Karpas-422 (cell line): ENCODE measurements at regions not wholly inside any gene's neighbourhood (a gene's known extent, or its start where the extent isn't known, plus 50 kb on each side); places are given as distances from the start of the nearest gene placed in this dataset.
A peak's percentile ranks its signal among the peaks of the same experiment; 100 is the strongest.

Experiments used
- DNase-seq: peaks from one replicate; pipeline ENCODE4 v3.0.0-alpha.2; 2015
- H2AFZ ChIP-seq: fragments of 200-600 bp; sonication (generic); 2 replicates; pipeline ENCODE4 v1.6.1; 2014; ENCODE audit warnings: antibody characterized with exemption, low read length, mixed read lengths
- H3K27ac ChIP-seq: fragments of 200-600 bp; sonication (generic); 2 replicates; pipeline ENCODE4 v1.5.1; 2014; ENCODE audit warnings: mild to moderate bottlenecking, low read length, moderate library complexity
- H3K27me3 ChIP-seq: fragments of 200-600 bp; sonication (generic); 2 replicates; pipeline ENCODE4 v1.6.1; 2014; ENCODE audit warnings: low read length, mixed read lengths
- H3K36me3 ChIP-seq: fragments of 200-600 bp; sonication (generic); 2 replicates; pipeline ENCODE4 v1.6.1; 2014; ENCODE audit warnings: low read length, mixed read lengths; ENCODE audit not compliant: insufficient read depth
- H3K4me1 ChIP-seq: fragments of 200-600 bp; sonication (generic); 2 replicates; pipeline ENCODE4 v1.6.1; 2014; ENCODE audit warnings: mild to moderate bottlenecking, low read length, mixed read lengths
- H3K4me2 ChIP-seq: fragments of 200-600 bp; sonication (generic); 2 replicates; pipeline ENCODE4 v1.6.1; 2014; ENCODE audit warnings: low read length, low read depth, mild to moderate bottlenecking; ENCODE audit not compliant: poor library complexity, severe bottlenecking
- H3K4me3 ChIP-seq: fragments of 200-600 bp; sonication (generic); 2 replicates; pipeline ENCODE4 v1.5.1; 2014; ENCODE audit warnings: mild to moderate bottlenecking, antibody characterized with exemption, low read length, mixed read lengths
- H3K79me2 ChIP-seq: fragments of 200-600 bp; sonication (generic); 2 replicates; pipeline ENCODE4 v1.6.1; 2014; ENCODE audit warnings: mild to moderate bottlenecking, low read length, mixed read lengths
- H3K9ac ChIP-seq: fragments of 200-600 bp; sonication (generic); 2 replicates; pipeline ENCODE4 v1.6.0; 2014; ENCODE audit warnings: low read length
- H3K9me2 ChIP-seq: fragments of 200-600 bp; sonication (generic), shearing (Covaris generic); replicated peaks from 2 replicates; pipeline ENCODE4 v1.6.0; 2014; ENCODE audit warnings: mild to moderate bottlenecking, low read length, moderate library complexity; ENCODE audit not compliant: insufficient read depth
- H3K9me3 ChIP-seq: fragments of 300-700, 200-600 bp; sonication (generic); 2 replicates; pipeline ENCODE4 v1.6.1; 2014; ENCODE audit warnings: low read length, mixed read lengths
- H4K20me1 ChIP-seq: fragments of 200-600 bp; sonication (generic); 2 replicates; pipeline ENCODE4 v1.6.1; 2014; ENCODE audit warnings: mild to moderate bottlenecking, antibody characterized with exemption, low read length, low read depth; ENCODE audit not compliant: insufficient read depth

DNA sequence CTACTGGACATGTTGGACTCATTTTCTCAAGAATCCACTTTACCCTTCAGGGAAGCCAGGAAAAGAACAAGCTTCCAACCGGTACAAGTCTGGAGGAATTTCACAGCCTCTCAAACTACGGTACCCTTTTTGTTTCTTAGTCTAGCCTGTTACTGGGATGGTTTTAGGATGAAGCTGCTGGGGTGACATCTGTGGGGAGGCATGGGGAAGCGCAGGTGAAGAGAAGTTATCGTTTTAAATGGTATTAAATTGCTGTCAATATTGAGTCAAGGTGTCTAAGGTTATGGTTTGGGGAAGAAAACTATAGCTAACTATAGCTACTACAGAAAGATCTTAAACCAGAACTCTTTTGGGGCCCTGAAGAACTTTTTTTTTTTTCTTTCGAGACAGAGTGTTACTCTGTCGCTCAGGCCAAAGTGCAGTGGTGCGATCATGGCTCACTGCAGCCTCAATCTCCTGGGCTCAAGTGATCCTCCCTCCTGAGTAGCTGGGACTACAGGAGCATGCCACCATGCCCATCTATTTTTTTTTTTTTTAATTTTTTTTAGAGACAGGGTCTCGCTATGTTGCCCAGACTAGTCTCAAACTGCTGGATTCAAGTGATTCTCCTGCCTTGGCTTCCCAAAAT is 128.7 kb downstream of the RIN2 start:
- Histone ChIP-seq H3K4me3 (no peak overlapping the region), H3K27ac (no peak overlapping the region), H3K4me2 (no peak overlapping the region), H2AFZ (no peak overlapping the region), H3K79me2 (no peaks in the 10 kb centered on the region), H3K9me3 (no peaks in the 10 kb centered on the region), H3K27me3 (no peaks in the 10 kb centered on the region), H3K4me1 (peaks cover 25% of the 10 kb centered on the region), H3K36me3 (no peaks in the 10 kb centered on the region), H3K9ac (no peak overlapping the region), H4K20me1 (no peaks in the 10 kb centered on the region), H3K9me2 (no peaks in the 10 kb centered on the region)
- no peak for DNase-seq

DNA sequence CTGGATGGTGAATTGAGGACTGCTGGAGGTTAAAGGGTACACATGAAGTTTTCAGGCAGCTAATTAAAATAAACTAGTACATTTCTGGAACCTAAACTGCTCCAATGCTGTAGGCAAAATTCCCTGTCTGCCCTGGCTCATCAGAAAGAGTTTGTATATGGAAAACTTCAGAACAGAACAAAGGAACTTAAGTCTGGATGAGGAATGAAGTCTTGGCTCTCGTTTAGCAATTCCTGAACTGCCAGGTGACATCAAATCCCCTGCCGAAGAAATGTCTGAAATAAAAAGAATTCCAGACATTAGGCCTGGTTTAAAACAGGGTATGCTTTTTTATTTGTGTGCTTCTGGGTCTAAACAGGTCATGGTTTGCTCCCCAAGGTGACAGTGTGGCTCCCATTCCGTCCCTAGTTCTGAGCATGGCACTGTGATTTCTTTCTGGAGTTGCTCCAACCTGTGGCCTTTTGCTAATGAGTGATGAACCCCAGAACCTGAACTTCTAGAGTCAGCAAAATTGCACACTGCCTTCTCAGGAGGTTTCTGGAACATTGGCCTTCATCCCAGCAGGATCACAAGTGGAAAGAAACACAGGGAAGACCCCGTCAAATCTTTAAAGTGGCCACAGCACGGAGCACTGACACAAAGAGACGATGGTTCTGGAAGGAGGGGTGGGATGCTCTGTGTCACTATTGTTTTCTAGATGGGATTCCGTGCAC is 129.4 kb upstream of the NAA20 start:
- peak overlapping the region; percentile 32 for H3K4me2 ChIP-seq
- H3K27ac ChIP-seq, result no peak overlapping the region
- H3K9me2 ChIP-seq, result no peaks in the 10 kb centered on the region
- no peak overlapping the region for H3K4me3 ChIP-seq
- no peak for DNase-seq
- H3K4me1 ChIP-seq, result peaks cover 25% of the 10 kb centered on the region
- no peaks in the 10 kb centered on the region for H3K9me3 ChIP-seq
- no peak overlapping the region for H3K9ac ChIP-seq
- no peaks in the 10 kb centered on the region for H3K27me3 ChIP-seq
- H4K20me1 ChIP-seq, result no peaks in the 10 kb centered on the region
- H3K36me3 ChIP-seq, result no peaks in the 10 kb centered on the region
- H3K79me2 ChIP-seq, result no peaks in the 10 kb centered on the region
- H2AFZ ChIP-seq, result no peak overlapping the region

DNA sequence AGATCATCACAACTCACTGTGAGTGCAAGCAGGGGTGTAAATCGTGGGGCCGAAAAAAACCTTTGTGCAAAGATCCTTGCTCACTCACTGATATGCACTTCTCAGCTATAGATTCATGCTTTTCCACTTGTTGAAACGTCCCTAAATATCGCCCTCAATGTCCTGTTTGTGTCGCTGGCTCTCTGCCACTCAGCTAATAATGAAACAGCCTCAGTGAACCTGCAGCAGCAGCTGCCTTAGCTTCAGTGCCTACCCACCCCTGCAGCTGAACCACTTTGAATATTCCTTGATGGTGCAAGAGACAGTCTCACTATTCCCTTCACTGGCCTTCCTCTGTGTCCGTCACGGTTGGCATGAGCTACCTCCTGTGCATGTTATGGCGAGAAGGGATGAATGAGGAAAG is 128.9 kb upstream of the NAA20 start:
- H3K9ac ChIP-seq, result no peak overlapping the region
- peak overlapping the region; percentile 32 for H3K4me2 ChIP-seq

DNA sequence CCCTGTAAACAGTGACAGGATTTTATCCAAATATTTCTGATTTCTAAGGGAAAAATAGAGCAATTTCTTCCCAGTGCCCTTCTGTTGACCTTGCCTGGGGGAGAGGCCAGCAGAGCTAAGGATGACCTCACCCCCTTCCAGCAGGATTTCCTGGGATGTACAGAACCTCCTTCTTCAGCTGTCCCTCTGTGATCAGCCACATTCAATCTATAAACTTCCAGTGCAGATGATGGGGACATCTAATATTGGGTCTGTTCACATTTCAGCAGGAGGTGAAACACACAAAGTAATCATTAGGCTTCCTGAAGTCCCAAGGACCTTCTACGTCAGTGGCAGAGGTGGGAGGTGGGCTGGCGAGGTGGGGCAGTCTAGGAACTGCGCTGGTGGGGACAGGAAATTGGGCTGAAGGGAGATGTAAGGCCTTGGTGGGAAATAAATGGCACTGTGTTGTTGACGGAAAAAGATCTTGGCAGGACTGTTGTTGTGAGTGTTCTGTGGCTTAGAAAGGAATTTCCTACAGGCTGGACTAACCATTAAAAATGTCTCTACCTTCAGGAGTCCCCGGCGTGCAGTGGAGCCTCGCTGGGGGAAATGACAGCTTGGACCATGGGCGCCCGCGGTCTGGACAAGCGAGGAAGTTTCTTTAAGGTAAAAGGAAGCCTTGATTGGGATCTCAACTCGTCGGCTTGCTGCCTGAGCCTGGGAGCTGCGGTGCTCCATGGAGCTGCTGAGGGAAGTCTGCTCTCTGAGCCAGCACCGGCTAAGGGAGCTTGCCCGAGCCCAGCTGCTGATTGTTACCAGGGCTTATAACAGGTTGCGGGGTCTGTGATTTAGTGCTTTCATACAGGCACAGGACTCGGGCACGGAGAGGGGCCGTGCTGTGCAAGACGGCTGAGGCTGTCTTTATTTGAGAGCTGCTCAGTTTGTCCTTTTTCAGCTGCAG is 127.9 kb upstream of the NAA20 start:
- DNase-seq, result no peak
- no peak overlapping the region for H3K9ac ChIP-seq
- no peaks in the 10 kb centered on the region for H3K9me2 ChIP-seq
- no peak overlapping the region for H3K4me2 ChIP-seq
- no peaks in the 10 kb centered on the region for H3K36me3 ChIP-seq
- H3K79me2 ChIP-seq, result no peaks in the 10 kb centered on the region
- no peak overlapping the region for H2AFZ ChIP-seq
- H3K4me1 ChIP-seq, result peaks cover 25% of the 10 kb centered on the region
- no peak overlapping the region for H3K27ac ChIP-seq
- no peaks in the 10 kb centered on the region for H4K20me1 ChIP-seq
- no peaks in the 10 kb centered on the region for H3K27me3 ChIP-seq
- no peaks in the 10 kb centered on the region for H3K9me3 ChIP-seq
- H3K4me3 ChIP-seq, result no peak overlapping the region

More for the DNA sequence above, 128.9 kb upstream of the NAA20 start:
- Histone ChIP-seq H3K9me2 (no peaks in the 10 kb centered on the region), H4K20me1 (no peaks in the 10 kb centered on the region), H3K79me2 (no peaks in the 10 kb centered on the region), H3K27ac (no peak overlapping the region), H3K4me3 (no peak overlapping the region), H3K36me3 (no peaks in the 10 kb centered on the region), H3K4me1 (peaks cover 25% of the 10 kb centered on the region), H3K9me3 (no peaks in the 10 kb centered on the region), H2AFZ (no peak overlapping the region), H3K27me3 (no peaks in the 10 kb centered on the region)
- peak; percentile 59 for DNase-seq

DNA sequence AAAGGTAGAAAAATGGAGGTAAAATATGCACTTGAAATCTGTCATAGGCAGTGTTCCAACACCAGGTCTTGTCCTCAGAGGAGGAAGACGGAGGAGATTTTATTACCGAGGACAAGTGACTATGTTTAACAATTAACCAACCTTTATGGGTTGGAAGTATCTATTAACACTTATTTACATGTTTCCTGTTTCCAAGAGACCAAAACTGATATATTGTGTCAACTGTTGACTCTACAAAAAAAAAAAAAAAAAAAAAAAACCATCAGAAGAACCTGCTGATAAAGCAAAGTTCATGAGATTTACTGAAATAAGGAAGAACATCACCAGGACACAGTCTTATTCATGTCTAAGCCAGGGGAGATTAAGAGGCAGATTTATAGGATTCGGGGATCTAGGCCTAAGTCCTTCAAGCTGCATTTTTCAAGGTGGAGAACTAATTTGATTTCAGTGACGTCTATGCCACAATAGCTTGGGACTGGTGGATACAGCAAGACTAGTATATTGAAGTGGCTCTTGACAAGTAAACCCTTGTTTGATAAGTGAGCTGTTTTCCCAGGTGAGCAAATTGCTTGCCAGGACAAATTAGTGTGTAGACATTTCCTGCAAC is 126.6 kb upstream of the NAA20 start:
- Histone ChIP-seq H3K4me3 (no peak overlapping the region), H3K36me3 (no peaks in the 10 kb centered on the region), H3K9me3 (no peaks in the 10 kb centered on the region), H3K27ac (no peak overlapping the region), H3K9me2 (no peaks in the 10 kb centered on the region), H3K79me2 (no peaks in the 10 kb centered on the region), H4K20me1 (no peaks in the 10 kb centered on the region), H3K9ac (no peak overlapping the region), H3K27me3 (no peaks in the 10 kb centered on the region), H2AFZ (no peak overlapping the region), H3K4me2 (no peak overlapping the region), H3K4me1 (peaks cover 25% of the 10 kb centered on the region)
- DNase-seq, result no peak

DNA sequence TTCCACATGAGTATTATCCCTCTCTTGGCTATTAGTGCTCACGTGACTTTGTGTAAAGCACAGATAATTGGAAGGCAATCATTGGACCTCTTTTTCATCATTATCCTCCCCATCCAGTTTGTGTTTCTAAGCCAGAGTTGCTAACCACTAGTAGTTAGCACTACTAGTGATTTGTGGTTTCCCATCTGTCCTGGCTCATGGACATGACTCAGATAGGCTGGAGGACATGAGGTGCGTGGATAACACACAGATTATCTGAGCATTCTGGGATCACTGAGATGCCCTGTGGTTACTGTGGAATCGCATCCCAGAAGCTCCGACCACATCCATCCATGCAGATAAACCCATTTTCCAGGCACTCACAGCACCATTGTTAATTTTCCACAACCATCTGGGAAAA is 123.8 kb upstream of the NAA20 start:
- no peak overlapping the region for H3K4me3 ChIP-seq
- H3K9ac ChIP-seq, result no peak overlapping the region
- no peaks in the 10 kb centered on the region for H4K20me1 ChIP-seq
- H3K36me3 ChIP-seq, result no peaks in the 10 kb centered on the region
- no peak overlapping the region for H3K4me2 ChIP-seq
- H3K9me3 ChIP-seq, result no peaks in the 10 kb centered on the region
- no peaks in the 10 kb centered on the region for H3K27me3 ChIP-seq
- DNase-seq, result no peak
- peaks cover 6% of the 10 kb centered on the region for H3K4me1 ChIP-seq
- no peaks in the 10 kb centered on the region for H3K9me2 ChIP-seq
- no peaks in the 10 kb centered on the region for H3K79me2 ChIP-seq
- H2AFZ ChIP-seq, result no peak overlapping the region
- no peak overlapping the region for H3K27ac ChIP-seq

DNA sequence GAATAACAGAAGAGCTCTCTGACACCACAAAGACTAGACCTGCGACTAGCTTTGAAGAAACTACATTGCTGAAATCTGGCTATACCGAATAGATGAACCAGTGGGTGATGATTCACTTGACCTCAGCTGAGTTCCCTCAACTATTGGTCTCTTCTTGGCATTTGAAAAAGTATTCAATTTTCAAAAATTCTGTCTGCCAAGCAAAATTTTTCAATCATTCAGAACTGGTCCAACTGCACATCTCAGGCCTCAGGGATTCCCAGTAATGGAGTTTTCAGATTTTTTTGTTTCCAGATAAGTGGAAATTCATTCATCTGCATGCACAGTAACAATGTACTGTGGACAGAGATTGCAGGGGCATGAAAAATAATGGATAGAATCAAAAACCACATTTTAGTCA is 121.4 kb upstream of the NAA20 start:
- no peaks in the 10 kb centered on the region for H3K9me3 ChIP-seq
- no peak for DNase-seq
- H3K9ac ChIP-seq, result no peak overlapping the region
- no peaks in the 10 kb centered on the region for H3K36me3 ChIP-seq
- no peaks in the 10 kb centered on the region for H3K9me2 ChIP-seq
- no peak overlapping the region for H2AFZ ChIP-seq
- no peaks in the 10 kb centered on the region for H3K79me2 ChIP-seq
- no peaks in the 10 kb centered on the region for H3K4me1 ChIP-seq
- no peak overlapping the region for H3K27ac ChIP-seq
- no peak overlapping the region for H3K4me3 ChIP-seq
- H4K20me1 ChIP-seq, result no peaks in the 10 kb centered on the region
- H3K27me3 ChIP-seq, result no peaks in the 10 kb centered on the region; the same call in 1 of the 2 replicates
- no peak overlapping the region for H3K4me2 ChIP-seq

DNA sequence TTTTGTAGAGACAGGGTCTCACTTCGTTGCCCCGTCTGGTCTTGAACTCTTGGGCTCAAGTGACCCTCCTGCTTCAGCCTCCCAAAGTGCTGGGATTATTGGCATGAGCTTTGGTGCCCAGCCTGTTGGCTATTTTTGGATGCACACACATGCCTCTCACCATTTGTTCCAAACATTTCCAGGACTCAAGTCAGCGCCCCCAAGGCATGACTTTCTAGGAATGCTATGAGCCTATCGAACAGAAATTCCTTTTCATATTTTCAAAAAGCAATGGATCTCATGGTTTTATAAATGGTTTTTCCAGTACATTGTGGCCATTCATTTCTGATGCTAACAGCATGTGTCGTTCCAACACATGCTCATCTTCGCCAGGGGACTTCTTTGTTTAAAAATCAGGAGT is 119.3 kb upstream of the NAA20 start:
- H3K9me3 ChIP-seq, result no peaks in the 10 kb centered on the region
- DNase-seq, result no peak
- no peak overlapping the region for H3K9ac ChIP-seq
- H3K79me2 ChIP-seq, result no peaks in the 10 kb centered on the region
- no peaks in the 10 kb centered on the region for H4K20me1 ChIP-seq
- H3K27me3 ChIP-seq, result no peaks in the 10 kb centered on the region; the same call in 1 of the 2 replicates
- no peaks in the 10 kb centered on the region for H3K9me2 ChIP-seq
- H3K4me2 ChIP-seq, result no peak overlapping the region
- H3K36me3 ChIP-seq, result no peaks in the 10 kb centered on the region
- no peak overlapping the region for H2AFZ ChIP-seq
- H3K4me3 ChIP-seq, result no peak overlapping the region
- H3K4me1 ChIP-seq, result no peaks in the 10 kb centered on the region
- H3K27ac ChIP-seq, result no peak overlapping the region
